ENCODE measurements at regions not wholly inside any gene's neighbourhood (a gene's known extent, or its start where the extent isn't known, plus 50 kb on each side); places are given as distances from the start of the nearest gene placed in this dataset.
"Not testable (repeated sequence)": the region's sequence is repeated elsewhere in the genome, so short reads cannot be mapped to it uniquely, and the experiment has no call there.

GRCh38 chr3:43838009-43838758 lies 147.4 kb downstream of the ABHD5 start:
- no peak for DNase-seq (ENCODE audit: low read depth)

- no peak for DNase-seq (ENCODE audit: low read depth)
Observed at GRCh38 chr3:43838877-43839276, 148.1 kb downstream of the ABHD5 start.

GRCh38 chr3:43843386-43843785 lies 152.6 kb downstream of the ABHD5 start:
- no peak for DNase-seq (ENCODE audit: low read depth)

GRCh38 chr3:43844757-43845156 lies 154.0 kb downstream of the ABHD5 start:
- no peak for DNase-seq (ENCODE audit: low read depth)

- not testable (repeated sequence) for DNase-seq (ENCODE audit: low read depth)
Observed at GRCh38 chr3:43845553-43845952, 154.8 kb downstream of the ABHD5 start.

GRCh38 chr3:43852066-43852465 lies 161.3 kb downstream of the ABHD5 start:
- DNase-seq (ENCODE audit: low read depth), result no peak

GRCh38 chr3:43854283-43854682 lies 163.5 kb downstream of the ABHD5 start:
- no peak for DNase-seq (ENCODE audit: low read depth)

GRCh38 chr3:43854916-43855315 lies 164.2 kb downstream of the ABHD5 start:
- no peak for DNase-seq (ENCODE audit: low read depth)

GRCh38 chr3:43855674-43856299 lies 165.0 kb downstream of the ABHD5 start:
- DNase-seq (ENCODE audit: low read depth), result peak; percentile 30

GRCh38 chr3:43856351-43856750 lies 165.6 kb downstream of the ABHD5 start:
- no peak for DNase-seq (ENCODE audit: low read depth)

GRCh38 chr3:43856761-43857160 lies 166.0 kb downstream of the ABHD5 start:
- DNase-seq (ENCODE audit: low read depth), result no peak

- DNase-seq (ENCODE audit: low read depth), result no peak
Observed at GRCh38 chr3:43857361-43858293, 166.9 kb downstream of the ABHD5 start.

- no peak for DNase-seq (ENCODE audit: low read depth)
Observed at GRCh38 chr3:43858294-43858701, 167.6 kb downstream of the ABHD5 start.

GRCh38 chr3:43859766-43860165 lies 169.0 kb downstream of the ABHD5 start:
- no peak for DNase-seq (ENCODE audit: low read depth)

- no peak for DNase-seq (ENCODE audit: low read depth)
Observed at GRCh38 chr3:43861635-43862034, 170.9 kb downstream of the ABHD5 start.

GRCh38 chr3:43862470-43862869 lies 171.7 kb downstream of the ABHD5 start:
- no peak for DNase-seq (ENCODE audit: low read depth)

GRCh38 chr3:43862992-43863805 lies 172.5 kb downstream of the ABHD5 start:
- no peak for DNase-seq (ENCODE audit: low read depth)

- no peak for DNase-seq (ENCODE audit: low read depth)
Observed at GRCh38 chr3:43863966-43864933, 173.5 kb downstream of the ABHD5 start.

GRCh38 chr3:43865351-43865750 lies 174.6 kb downstream of the ABHD5 start:
- no peak for DNase-seq (ENCODE audit: low read depth)

GRCh38 chr3:43865887-43866528 lies 175.3 kb downstream of the ABHD5 start:
- DNase-seq (ENCODE audit: low read depth), result no peak

Measured in activated T-cell treated with anti-CD3 and anti-CD28 coated beads for 24 hours (primary cell).